Stimulated activated CD4-positive, alpha-beta T cell treated with anti-CD3 and anti-CD28 coated beads, Interleukin-15, amount 100 ng/mL, for 24 hours (primary cell): ENCODE measurements at regions not wholly inside any gene's neighbourhood (a gene's known extent, or its start where the extent isn't known, plus 50 kb on each side); places are given as distances from the start of the nearest gene placed in this dataset.

ENCODE experiments used
- DNase-seq: peaks from one replicate; pipeline ENCODE4 v3.0.0-alpha.2; 2020

GRCh38 chr21:41651406-41651805 is 115.4 kb downstream of the RIPK4 start:
- DNase-seq = no peak

DNA sequence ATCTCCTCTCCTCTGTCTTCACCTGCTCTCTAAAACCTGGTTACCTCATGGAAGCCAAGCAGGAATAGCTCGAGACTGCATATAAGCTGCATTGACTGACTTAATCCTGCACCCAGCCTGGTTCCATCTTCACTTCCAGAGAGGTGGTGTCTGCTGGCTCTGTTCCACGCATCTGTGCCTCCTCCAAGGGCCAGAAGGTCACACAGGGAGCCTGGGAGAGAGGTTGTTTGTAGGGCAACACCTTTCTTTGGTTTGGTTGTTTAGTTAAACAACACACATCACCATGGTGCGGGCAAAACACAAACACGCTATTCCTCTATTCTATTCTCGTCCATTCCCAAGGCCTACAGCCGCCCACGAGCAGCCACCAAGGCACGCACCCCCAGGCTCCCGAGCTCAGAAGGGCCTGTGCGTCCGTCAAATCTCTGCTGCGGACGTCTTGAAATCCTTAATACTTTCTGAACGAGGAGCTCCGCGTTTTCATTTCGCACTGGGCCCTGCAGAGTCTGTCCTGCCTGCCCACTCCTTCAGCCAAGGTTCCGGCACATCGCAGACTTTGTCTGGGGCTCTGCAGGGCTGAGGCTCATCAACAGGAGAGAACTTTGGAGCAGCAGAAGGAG is 116.2 kb downstream of the RIPK4 start:
- DNase-seq = no peak

GRCh38 chr21:41648591-41649031 is 118.2 kb downstream of the RIPK4 start:
- DNase-seq = no peak

DNA sequence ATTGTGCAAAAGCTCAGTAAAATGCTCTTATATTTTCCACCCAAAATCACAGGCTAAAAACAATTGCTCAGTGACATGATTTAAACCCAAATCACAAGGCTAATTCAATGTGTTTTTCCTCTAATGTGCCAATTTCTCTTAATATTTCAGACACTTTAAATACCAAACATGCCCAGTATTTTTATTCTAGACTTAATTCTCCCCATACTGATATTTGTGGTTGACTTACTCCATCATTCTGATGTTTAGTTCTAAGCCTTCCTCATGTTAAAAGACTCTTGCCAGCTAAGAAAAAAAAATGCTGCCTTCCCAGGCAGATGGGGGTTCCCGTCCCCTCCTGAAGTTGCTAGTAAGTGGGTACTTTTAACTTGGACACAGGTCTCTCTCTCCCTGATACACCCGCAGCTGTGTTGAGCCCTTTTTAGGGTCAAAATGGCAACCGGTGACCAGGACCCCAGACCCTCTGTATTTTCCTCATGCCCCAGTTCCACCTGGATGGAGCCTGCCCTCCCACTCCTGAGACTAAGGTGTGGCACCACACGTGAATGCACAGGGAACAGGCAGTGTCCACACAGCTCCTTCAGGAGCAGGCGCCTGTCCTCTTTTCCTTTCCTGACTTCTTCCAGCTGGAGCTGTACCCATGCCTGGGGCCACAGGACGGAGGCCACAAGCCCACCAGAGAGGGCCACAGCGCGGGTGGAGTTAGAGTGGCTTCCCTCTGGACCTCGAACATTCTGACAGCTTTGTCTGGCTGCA is 118.9 kb downstream of the RIPK4 start:
- no peak for DNase-seq

- no peak for DNase-seq
Observed at GRCh38 chr21:41643246-41643966, 123.4 kb downstream of the RIPK4 start.

DNA sequence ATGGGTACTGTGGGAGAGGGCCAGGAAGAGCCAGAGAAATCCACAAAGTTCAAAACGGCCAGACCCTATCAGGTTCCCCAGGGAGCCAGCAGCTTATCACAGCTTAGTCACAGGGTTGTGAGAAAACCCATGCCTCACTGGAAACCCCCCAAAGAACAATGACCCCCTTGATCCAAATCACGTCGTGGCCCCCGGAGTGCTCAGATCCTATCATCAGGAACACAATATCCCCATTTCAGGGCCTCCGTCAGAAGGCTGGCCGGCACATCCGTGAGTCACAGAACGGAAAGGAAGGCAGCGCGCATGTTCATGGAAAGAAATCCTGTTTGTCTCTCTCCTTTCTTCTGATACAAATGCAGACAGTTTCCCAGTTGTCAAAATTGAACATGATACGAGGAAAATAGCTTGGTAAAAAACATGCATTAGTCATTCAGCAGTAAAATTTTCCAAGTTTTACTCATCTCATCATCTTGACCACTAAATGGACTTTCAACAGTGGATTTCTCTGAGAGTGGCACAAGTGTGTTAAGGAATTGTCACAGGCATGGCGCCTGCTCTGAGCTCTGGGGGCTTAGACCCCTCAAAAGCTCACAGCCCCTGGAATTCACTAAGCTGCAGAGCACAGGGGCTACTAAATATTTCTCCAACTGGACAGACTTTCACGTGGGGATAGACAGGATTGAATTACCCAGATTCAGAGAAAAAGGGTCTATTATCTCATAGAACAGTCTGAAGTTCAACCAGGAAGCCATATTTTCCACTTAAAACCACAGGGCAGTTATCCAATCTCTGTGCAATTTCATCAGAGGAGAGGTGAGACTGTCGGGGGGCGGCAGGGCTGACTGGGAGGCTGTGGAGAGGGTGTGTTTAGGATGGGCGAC is 124.8 kb downstream of the RIPK4 start:
- DNase-seq = no peak

DNA sequence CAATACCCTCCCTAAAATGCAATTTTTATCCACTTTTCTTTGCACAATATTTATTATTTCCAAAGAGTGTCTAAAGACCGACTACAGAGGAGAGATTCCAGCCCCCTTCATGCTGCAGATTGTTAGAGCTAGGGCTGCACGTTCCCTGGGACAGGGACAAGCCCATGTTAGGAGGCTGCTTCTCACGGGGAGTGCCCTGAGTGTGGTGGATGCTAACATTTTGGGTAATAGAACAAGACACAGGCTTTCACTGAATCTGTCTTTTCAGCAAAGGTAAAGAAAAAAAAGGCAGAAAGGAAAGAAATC is 125.4 kb downstream of the RIPK4 start:
- DNase-seq = no peak

DNA sequence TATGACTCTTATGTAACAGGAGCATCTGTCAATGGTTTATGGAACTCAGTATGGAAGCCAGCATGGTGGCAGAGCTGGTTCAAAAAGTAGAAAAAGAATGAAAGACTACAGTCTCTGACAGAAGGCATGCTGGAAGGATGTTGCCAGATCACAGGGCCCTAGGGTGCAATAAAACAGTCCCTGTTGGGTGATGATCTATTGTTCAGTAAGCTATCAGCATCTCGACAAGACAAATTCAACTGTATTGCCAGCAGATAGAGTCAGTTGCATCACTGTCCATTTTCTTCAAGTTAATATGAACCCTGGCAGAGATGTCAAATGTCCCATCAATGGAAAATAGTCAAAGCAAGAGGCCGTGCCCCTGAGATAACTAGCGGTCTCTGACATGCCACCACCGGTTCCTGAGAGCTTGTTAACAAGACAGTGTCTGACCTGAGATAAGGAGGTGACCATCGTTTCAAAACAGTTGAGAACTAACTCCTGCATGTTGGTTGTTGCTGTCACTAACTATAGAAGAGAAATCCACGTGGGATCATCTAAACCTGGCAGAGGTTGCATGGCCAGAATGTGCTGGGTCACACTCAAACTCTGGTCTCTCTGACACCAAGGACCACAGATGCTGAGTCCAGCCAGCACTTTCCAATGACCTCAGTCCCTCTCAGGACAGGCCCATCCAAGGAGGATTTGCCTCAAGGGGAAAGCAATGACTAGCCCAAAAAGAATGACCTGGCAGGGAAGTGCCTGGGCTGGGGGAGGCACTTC is 125.9 kb downstream of the RIPK4 start:
- DNase-seq = no peak

GRCh38 chr21:41639766-41640165 is 127.1 kb downstream of the RIPK4 start:
- DNase-seq = no peak

DNA sequence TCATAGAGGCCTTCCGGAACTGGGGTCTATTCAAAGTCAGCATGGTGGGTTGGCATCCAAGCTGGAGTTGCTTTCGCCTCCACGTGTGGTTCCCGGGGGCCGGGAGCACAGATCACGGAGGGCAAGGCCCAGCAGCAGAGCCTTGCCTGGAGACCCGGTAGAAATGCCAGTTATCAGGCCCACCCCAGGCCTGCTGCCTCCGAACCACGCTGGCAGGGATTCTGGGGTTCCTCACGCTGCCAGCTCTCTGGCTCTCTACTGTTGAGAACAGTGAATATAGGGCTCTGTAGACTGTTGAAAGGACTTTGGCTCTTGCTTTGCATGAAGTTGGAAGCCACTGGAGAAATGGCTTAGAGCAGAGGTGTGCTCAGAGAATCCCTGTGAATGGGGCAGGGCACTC is 127.5 kb downstream of the RIPK4 start:
- DNase-seq = no peak

DNA sequence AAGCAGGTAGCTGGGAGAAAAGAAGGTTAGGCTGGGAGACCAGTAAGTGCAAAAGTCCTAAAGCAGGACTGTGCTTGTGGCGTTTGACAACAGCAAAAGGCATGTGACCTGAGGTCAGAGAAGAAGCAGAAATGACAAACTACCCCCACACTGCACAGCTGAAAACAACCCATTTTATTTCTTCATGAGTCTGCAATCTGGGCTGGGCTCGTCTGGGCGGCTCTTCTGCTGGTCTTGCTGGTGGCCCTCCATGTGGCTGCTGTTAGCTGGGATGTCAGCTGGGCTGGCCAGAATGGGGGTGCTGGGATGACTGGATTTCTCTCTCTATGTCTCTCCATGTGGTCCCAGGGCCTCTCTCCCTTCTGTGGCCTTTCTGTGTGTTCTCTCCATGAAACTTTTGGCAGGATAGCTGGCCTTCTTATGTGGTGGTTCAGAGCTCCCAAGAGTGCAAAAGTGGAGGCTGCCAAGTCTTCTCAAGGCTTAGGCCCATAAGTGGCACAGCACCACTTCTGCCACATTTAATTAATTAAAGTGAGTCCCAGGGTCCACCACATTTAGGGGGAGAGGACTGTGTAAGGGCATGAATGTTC is 128.6 kb downstream of the RIPK4 start:
- no peak for DNase-seq

DNA sequence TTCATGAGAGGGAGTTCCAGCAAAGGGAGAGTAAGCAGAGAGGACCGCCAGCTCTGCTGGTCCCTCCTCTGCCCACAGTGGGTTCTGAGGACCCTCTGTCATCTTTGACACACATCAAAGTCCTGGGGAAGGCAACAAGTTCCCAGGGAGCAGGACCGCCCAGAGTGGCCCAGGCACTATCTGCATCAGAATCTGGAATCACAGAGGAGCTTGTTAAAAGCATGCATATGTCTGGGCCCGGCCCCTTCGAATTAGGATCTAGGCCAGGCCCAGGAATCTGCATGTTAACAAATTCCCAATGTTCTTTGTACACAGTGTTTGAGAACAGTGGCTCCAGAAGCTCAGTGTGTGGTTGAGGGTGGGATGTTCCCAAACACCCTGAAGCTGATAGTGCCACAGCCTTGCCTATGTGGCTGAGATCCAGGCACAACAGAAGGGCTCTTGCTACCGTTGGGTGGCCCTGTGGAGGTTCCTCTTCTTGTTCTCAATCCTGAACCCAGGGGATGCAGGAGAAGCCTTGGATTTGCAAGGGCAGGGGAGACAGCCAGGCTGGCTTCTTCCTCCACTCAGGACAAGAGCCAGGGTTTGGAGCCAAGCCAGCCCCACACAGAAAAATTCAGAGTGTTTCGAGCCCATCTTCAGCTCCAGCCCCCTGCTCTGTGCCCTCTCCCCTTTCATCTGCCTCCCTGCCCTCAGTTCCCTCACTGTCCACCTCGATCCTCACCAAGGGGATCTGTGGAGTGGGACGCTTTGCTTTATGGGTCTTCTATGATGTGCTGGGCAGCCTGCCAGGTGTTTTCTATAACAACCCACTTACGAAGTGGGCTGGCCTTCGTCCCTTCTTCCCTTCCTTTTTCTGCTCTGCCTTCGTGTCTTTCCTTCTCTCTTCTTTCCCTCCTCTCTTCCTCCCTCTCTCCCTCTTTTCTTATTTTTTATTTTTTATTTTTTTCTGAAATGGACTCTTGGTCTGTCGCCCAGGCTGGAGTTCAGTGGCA is 129.0 kb upstream of the TMPRSS2 start:
- no peak for DNase-seq

- DNase-seq = no peak
Observed at GRCh38 chr21:41635874-41636273, 127.9 kb upstream of the TMPRSS2 start.

DNA sequence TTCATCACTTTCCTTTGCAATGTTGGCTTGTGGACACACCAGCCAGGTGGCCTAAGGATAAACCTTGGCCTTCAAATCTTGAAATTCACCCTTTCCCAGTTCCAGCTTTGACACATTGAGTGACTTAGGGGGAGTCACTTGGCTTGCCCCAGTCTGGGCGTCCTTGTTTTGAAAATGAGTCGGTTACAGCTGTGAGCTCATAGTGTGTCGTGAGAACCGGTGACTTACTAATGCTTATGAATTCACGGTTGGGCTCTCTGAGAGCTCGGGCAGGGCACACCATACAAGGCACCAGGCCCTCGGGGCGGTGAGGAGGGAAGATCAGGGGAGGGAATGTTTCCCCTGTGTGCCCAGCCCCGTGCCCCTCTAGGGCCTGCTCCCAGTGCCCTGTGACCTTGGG is 126.9 kb upstream of the TMPRSS2 start:
- no peak for DNase-seq

DNA sequence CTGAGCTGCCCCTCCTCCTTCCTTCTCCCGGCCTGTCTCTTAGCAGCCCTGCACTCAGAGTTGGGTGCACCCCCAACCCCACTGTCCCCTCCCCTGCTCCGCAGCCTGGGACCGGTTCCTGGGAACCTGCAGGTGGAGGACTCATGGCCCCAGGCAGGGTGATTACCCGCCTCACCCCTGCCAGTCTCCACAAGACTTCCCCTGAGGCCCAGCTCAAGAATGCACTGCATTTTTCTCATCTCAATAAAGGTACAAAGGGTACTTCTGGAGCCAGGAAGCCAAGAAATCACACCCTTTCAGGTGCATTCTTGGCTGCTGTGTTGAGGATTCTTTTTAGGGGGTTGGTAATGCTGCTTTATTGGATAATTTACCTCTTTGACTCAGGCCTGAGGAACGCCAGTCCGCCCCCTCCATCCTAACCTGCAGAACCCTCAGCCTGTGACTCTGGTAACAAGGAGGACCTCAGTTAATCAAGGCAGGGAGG is 126.3 kb upstream of the TMPRSS2 start:
- no peak for DNase-seq

- no peak for DNase-seq
Observed at GRCh38 chr21:41633627-41634026, 125.7 kb upstream of the TMPRSS2 start.

- no peak for DNase-seq
Observed at GRCh38 chr21:41632748-41633475, 125.0 kb upstream of the TMPRSS2 start.

DNA sequence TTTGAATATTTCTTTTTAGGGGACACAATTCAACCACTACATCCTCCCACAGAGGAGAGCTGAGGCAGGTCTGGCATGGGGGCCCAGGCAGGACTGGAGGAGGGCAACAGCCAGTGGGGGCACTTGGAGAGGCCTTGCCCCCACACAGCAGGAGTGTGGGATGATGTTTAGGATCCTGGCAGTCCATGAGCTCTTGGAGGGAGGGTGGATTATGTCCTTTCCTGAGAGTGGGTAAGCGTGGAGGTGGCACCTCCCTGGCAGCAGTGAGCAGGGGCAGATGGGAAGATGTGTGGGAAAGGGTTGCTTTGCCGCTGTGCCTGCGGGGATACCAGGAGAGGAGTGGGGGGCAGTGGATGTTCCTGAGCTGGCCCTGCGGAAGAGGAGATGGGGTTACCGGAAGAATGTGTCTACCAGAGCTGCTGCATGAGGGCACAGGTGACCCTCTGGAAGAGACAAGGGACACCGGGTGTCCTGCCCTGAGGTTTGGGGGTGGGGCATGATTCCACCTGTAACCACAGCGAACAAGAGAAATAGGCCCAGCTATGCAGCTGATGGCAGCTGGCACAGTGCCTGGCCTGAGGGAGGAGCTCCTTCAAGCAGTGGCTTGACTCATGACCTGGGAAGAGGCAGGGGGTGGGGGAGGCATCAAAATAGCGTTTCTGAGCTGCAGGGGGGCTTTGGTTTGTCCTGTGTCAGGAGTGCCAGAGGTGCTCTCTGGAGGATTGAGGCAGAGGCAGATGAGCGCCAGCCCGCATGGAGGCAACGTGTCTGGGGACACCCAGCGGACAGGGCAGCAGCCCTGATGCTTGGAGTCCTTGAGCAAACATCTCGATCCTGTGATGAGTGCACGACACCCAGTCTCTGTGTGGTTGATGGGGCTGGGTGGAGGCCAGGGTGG is 123.9 kb upstream of the TMPRSS2 start:
- DNase-seq = no peak

- DNase-seq = no peak
Observed at GRCh38 chr21:41630917-41631316, 123.0 kb upstream of the TMPRSS2 start.
